ENCODE measurements at regions not wholly inside any gene's neighbourhood (a gene's known extent, or its start where the extent isn't known, plus 50 kb on each side); places are given as distances from the start of the nearest gene placed in this dataset.

DNA sequence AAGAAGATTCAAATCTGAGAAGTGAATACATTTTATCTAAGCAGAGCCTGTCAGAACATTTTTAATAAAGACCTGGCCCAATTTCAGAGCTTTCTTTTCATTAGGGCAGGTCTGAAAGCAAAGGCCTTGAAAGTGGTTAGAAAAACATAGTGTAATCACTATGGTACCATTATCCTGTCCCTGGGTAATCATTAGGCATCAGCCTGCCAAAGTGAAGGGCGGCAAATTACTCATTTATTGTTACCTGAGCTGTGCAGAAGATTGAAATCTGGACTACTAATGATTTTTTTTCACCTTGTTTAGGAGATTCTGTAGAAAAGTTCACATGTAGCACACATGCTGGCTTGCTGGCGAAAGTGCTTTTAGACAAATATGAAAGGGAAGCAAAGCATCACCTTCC, 92.6 kb upstream of the PRKD1 start:
- TF ChIP-seq, protein P1, sequence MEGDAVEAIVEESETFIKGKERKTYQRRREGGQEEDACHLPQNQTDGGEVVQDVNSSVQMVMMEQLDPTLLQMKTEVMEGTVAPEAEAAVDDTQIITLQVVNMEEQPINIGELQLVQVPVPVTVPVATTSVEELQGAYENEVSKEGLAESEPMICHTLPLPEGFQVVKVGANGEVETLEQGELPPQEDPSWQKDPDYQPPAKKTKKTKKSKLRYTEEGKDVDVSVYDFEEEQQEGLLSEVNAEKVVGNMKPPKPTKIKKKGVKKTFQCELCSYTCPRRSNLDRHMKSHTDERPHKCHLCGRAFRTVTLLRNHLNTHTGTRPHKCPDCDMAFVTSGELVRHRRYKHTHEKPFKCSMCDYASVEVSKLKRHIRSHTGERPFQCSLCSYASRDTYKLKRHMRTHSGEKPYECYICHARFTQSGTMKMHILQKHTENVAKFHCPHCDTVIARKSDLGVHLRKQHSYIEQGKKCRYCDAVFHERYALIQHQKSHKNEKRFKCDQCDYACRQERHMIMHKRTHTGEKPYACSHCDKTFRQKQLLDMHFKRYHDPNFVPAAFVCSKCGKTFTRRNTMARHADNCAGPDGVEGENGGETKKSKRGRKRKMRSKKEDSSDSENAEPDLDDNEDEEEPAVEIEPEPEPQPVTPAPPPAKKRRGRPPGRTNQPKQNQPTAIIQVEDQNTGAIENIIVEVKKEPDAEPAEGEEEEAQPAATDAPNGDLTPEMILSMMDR (IDR thresholded peaks at IDR 0.05): no peak
- TF ChIP-seq EZH2 (IDR thresholded peaks at IDR 0.05) (no peak), EZH2phosphoT487 (IDR thresholded peaks at IDR 0.05) (no peak)

Measured in neural progenitor cell (in vitro differentiated cells).